ACC112 (cell line): ENCODE measurements at regions not wholly inside any gene's neighbourhood (a gene's known extent, or its start where the extent isn't known, plus 50 kb on each side); places are given as distances from the start of the nearest gene placed in this dataset.

Source experiments
- H2AFZ ChIP-seq: fragments of 200-600 bp; sonication (generic); one replicate; pipeline ENCODE4 v1.6.0; 2017; ENCODE audit warnings: antibody characterized with exemption, low read length; ENCODE audit not compliant: unreplicated experiment
- H3K27ac ChIP-seq: fragments of 200-600 bp; sonication (generic); 2 replicates; pipeline ENCODE4 v1.5.1; 2014; ENCODE audit warnings: low read depth, mild to moderate bottlenecking, antibody characterized with exemption, low read length, moderate library complexity
- H3K27me3 ChIP-seq: fragments of 200-600 bp; sonication (generic); 2 replicates; pipeline ENCODE4 v1.6.1; 2014; ENCODE audit warnings: mild to moderate bottlenecking, antibody characterized with exemption, low read length, moderate library complexity, mixed read lengths; ENCODE audit not compliant: insufficient read depth
- H3K36me3 ChIP-seq: fragments of 200-600 bp; sonication (generic); 2 replicates; pipeline ENCODE4 v1.6.1; 2016; ENCODE audit warnings: mild to moderate bottlenecking, antibody characterized with exemption, low read length, moderate library complexity, mixed read lengths; ENCODE audit not compliant: insufficient read depth
- H3K4me1 ChIP-seq: fragments of 200-600 bp; sonication (generic); one replicate; pipeline ENCODE4 v1.6.1; 2016; ENCODE audit warnings: low read length, mixed read lengths; ENCODE audit not compliant: insufficient read depth, unreplicated experiment, control insufficient read depth
- H3K4me3 ChIP-seq: fragments of 200-600 bp; sonication (generic); 2 replicates; pipeline ENCODE4 v1.5.1; 2014; ENCODE audit warnings: mild to moderate bottlenecking, low read depth, low read length
- H3K79me2 ChIP-seq: fragments of 200-600 bp; sonication (generic); one replicate; pipeline ENCODE4 v1.6.0; 2016; ENCODE audit warnings: low read length; ENCODE audit not compliant: control insufficient read depth, unreplicated experiment, insufficient read depth

DNA sequence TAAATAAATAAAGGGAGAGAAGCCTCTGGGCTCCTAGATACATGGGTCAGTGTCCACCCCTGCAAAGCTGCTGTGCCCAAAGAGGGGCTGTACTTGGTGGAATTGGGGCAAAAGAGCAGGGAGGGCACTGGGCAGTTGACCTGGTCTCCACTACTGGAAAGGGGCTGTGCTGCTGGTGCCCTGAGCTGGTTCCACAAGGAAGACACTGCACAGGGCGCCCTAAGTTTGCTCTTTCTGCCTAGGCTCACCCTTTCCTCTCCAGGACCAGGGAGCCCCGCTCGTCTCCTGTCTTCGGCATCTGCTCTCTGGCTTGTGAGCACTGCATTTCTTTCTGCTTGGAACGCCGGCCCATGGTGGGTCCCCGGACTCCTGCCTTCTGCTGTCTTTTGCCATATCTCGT lies 161.9 kb downstream of the SEC14L1 start:
- no peaks in the 10 kb centered on the region for H3K27me3 ChIP-seq
- no peaks in the 10 kb centered on the region for H3K79me2 ChIP-seq
- H3K4me1 ChIP-seq = peaks cover 22% of the 10 kb centered on the region
- H3K36me3 ChIP-seq = 0 out of 2 replicates have a peak, but pooled peaks cover 4% of the 10 kb centered on the region
- H2AFZ ChIP-seq = no peak overlapping the region
- no peak overlapping the region for H3K4me3 ChIP-seq
- H3K27ac ChIP-seq = peak overlapping the region; percentile 80

DNA sequence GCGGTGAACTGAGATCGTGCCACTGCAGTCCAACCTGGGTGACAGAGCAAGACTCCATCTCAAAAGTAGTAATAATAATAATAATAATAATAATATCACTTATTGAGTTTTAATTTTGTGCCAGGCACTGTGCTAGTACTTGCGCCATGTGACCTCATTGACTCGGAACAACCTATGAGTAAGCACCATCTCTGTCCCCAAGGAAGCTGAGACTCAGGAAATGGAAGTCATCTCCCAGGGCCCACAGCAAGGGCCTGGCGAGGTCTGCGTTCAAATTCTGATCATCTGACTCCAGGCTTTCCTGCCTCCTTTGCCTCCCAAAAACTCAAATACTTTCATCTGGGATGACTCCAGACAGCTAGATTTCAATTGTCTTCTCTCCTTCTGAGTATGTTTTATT lies 162.9 kb downstream of the SEC14L1 start:
- Histone ChIP-seq H3K79me2 (no peaks in the 10 kb centered on the region), H3K4me3 (0 out of 2 replicates have a peak overlapping the region, but pooled peaks have one; percentile 37), H3K27ac (peak overlapping the region; percentile 93)

GRCh38 chr17:77304051-77304745 lies 163.4 kb downstream of the SEC14L1 start:
- H3K27ac ChIP-seq = peak overlapping the region; percentile 93
- H2AFZ ChIP-seq = peak overlapping the region; percentile 59

More for the DNA sequence above, 162.9 kb downstream of the SEC14L1 start:
- Histone ChIP-seq H3K4me1 (peaks cover 32% of the 10 kb centered on the region), H3K36me3 (0 out of 2 replicates have a peak, but pooled peaks cover 4% of the 10 kb centered on the region), H2AFZ (peak overlapping the region; percentile 59), H3K27me3 (no peaks in the 10 kb centered on the region)

DNA sequence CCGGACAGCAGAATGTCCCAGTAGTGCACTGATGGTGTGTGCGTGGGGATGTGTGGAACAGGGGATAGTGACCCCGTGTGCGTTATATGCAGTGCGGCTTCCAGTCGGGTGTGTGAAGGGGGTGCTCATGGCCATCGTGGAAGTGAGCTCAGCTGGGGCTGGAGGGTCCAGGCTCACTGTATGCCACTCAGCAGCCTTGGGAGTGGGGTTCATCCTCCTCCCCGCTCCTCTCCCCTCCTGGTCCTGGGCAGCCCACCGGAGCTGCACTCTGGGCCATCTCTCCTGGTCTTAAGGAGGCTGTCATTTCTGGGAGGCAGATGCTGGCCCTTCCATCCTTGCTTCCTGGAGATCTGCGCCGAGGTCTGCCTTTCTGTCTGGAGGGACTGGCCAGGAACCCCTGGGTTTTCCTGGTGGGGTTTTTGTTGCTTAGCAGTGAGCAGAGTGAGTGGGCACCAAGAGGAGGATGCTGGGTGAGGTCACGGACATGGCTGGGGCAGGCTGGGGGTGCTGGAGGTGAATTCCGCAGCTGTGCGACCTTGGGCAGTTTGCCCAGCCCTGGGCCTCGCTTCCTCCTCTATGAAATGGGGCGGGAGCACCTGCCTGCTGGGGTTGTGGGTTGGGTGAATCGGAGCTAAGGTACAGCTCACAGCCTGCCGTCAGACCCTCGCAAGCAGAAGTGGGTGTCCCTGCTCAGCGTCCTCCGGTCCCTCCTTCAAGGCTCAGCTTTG lies 164.1 kb downstream of the SEC14L1 start:
- peak overlapping the region; percentile 93 for H3K27ac ChIP-seq
- no peaks in the 10 kb centered on the region for H3K36me3 ChIP-seq
- H3K4me1 ChIP-seq = peaks cover 44% of the 10 kb centered on the region
- H3K4me3 ChIP-seq = no peak overlapping the region
- no peak overlapping the region for H2AFZ ChIP-seq
- no peaks in the 10 kb centered on the region for H3K27me3 ChIP-seq
- H3K79me2 ChIP-seq = no peaks in the 10 kb centered on the region

More at GRCh38 chr17:77304051-77304745, 163.4 kb downstream of the SEC14L1 start:
- Histone ChIP-seq H3K27me3 (no peaks in the 10 kb centered on the region), H3K4me3 (0 out of 2 replicates have a peak overlapping the region, but pooled peaks have one; percentile 37), H3K79me2 (no peaks in the 10 kb centered on the region), H3K4me1 (peaks cover 37% of the 10 kb centered on the region), H3K36me3 (0 out of 2 replicates have a peak, but pooled peaks cover under 1% of the 10 kb centered on the region)

DNA sequence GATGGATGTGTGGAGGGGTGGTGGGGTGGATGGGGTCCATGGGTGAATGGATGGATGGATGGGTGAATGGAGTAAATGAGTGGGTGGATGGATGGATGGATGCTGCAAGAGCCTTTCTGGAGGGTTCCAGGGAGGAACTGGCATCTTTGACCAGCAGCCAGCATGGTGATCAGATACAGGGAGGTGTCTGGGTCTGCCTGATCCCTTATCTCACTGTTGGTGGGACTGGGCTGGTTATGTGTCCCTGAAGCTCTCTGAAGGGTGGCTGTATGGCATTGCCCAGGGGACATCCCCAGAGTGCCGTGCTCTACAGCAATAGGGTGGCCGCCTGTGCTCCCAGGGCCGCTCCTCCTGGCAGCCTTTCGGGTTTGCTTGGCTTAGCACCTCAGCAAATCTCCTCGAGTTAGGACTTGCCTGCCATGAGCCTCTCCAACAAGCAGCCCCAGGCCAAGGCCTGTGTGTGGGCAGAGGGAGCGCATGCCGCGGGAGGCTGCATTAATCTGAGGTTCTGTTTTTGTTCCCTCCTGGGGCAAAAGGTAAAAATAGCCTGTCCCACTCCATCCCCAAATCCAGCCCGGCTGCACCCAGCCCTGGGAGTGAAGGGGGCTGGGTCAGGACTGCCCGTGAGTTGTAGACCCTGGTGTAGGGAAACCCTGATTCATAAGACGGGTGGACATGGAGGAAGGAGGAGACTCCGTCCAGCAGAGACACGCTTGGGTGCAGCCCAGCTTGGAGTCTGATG lies 165.4 kb downstream of the SEC14L1 start:
- peaks cover 44% of the 10 kb centered on the region for H3K4me1 ChIP-seq
- H2AFZ ChIP-seq = no peak overlapping the region
- H3K79me2 ChIP-seq = no peaks in the 10 kb centered on the region
- no peaks in the 10 kb centered on the region for H3K27me3 ChIP-seq
- no peak overlapping the region for H3K4me3 ChIP-seq
- no peak overlapping the region for H3K27ac ChIP-seq
- no peaks in the 10 kb centered on the region for H3K36me3 ChIP-seq

GRCh38 chr17:77306790-77307478 lies 166.2 kb downstream of the SEC14L1 start:
- no peaks in the 10 kb centered on the region for H3K27me3 ChIP-seq
- no peak overlapping the region for H2AFZ ChIP-seq
- peaks cover 44% of the 10 kb centered on the region for H3K4me1 ChIP-seq
- H3K4me3 ChIP-seq = no peak overlapping the region
- H3K79me2 ChIP-seq = no peaks in the 10 kb centered on the region
- no peaks in the 10 kb centered on the region for H3K36me3 ChIP-seq
- no peak overlapping the region for H3K27ac ChIP-seq

DNA sequence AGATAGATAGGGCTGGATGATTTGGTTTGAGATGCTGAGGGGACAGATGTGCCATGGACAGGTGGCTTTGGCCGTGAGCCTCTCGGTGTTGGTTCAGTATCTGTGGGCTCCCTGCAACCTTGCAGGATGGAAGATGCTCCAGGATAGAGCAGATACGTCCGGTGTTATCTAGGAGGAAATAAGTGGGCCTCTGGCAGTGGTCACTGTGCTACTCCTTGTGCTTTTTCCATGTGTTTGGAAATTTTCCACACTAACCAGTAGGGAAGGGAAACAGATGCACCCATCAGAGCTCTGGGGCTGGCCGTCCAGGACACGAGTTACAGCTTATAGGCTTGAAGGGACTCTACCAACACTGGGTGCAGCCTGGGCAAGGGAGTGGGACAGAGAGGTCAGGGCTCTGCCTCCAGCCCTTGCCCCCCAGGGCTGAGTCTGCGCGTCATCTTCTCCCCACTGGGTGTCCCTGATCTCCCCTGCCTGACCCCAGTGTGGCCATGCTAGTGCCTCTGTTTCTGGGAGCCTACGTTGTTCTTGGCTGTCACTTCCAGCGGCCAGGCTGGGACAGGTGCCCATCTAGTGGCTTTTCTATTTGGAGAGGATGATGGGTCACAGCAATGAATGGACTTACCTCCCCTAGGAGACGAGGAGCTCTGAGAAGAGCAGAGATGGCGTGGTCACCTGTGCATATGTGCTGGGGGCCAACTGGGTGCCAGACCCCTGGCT lies 166.9 kb downstream of the SEC14L1 start:
- no peak overlapping the region for H2AFZ ChIP-seq
- H3K4me1 ChIP-seq = peaks cover 42% of the 10 kb centered on the region
- no peaks in the 10 kb centered on the region for H3K79me2 ChIP-seq
- no peaks in the 10 kb centered on the region for H3K36me3 ChIP-seq
- H3K27ac ChIP-seq = no peak overlapping the region
- H3K27me3 ChIP-seq = no peaks in the 10 kb centered on the region
- H3K4me3 ChIP-seq = no peak overlapping the region

DNA sequence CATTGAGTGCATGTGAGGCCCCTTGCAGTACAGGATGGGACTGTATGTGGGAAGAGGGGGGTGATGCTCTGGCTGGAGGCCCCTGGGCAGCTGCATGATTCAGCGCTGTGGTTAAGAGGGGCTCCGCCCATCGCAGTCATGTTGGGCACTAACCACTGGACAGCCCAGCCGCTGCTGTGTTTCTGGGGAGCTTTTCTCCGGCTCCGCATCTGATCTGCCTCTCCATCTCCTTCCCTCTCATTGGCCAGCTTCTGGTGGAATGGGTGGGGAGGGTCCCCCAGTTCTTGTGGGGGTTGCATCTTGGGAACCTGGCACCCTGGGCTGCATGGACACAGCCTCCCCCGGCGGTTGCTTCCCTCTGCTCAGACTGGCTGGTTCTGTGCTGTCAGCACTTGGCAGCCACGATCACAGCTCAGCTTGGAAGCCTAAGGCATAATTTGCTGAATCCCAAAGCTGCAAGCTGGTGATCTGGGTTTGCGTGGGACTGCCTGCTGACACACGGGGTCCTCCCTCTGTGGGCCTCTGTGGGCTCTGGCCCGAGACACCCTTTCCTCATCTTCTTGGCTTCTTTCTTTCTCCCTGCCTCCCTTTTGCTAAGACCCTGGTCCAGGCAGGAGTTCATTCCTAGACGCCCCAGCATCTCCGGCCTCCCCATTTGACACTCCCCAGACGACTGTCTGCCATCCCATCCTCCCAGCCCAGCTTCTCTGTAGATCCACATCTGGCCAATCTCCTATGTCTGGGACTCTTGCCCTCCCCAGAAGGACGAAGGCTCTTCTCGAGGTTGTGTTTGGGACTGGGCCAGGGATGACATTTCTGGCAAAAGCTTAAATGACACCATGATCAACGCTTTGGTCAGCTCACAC lies 168.3 kb downstream of the SEC14L1 start:
- peak overlapping the region; percentile 65 for H3K27ac ChIP-seq

GRCh38 chr17:77310336-77310735 lies 169.6 kb downstream of the SEC14L1 start:
- H3K79me2 ChIP-seq = no peaks in the 10 kb centered on the region
- no peaks in the 10 kb centered on the region for H3K36me3 ChIP-seq
- H3K27me3 ChIP-seq = no peaks in the 10 kb centered on the region
- no peak overlapping the region for H2AFZ ChIP-seq
- no peak overlapping the region for H3K4me3 ChIP-seq
- no peak overlapping the region for H3K27ac ChIP-seq
- H3K4me1 ChIP-seq = peaks cover 32% of the 10 kb centered on the region

More for the DNA sequence above, 168.3 kb downstream of the SEC14L1 start:
- Histone ChIP-seq H3K79me2 (no peaks in the 10 kb centered on the region), H3K4me1 (peaks cover 43% of the 10 kb centered on the region), H3K36me3 (no peaks in the 10 kb centered on the region), H2AFZ (peak overlapping the region; percentile 55), H3K4me3 (peak overlapping the region; percentile 50; the same call in 1 of the 2 replicates), H3K27me3 (no peaks in the 10 kb centered on the region)
